Ovary (tissue), 7 donors: ENCODE measurements at regions not wholly inside any gene's neighbourhood (a gene's known extent, or its start where the extent isn't known, plus 50 kb on each side); places are given as distances from the start of the nearest gene placed in this dataset.

Source experiments
- DNase-seq, 5 donors: peaks; one replicate each; pipeline ENCODE4 v3.0.0-alpha.2; 2019 to 2020
- H3K27ac ChIP-seq, 2 donors: fragments of 200-600 bp; one replicate each; pipeline versions ENCODE4 v1.5.1 to v1.8.0; 2019 to 2022
- H3K27me3 ChIP-seq: fragments of 200-600 bp; one replicate; pipeline ENCODE4 v1.8.0; 2022
- H3K36me3 ChIP-seq: fragments of 200-600 bp; sonication (generic); one replicate; pipeline ENCODE4 v1.5.1; 2019
- H3K4me1 ChIP-seq: one replicate; pipeline ENCODE4 v1.8.1; 2013; ENCODE audit warnings: mild to moderate bottlenecking, moderate library complexity; ENCODE audit not compliant: insufficient read depth
- H3K4me3 ChIP-seq: fragments of 200-600 bp; sonication (generic); one replicate; pipeline ENCODE4 v1.5.1; 2017
- H3K9me3 ChIP-seq, 2 donors: fragments of 200-600 bp in 1 of 2; sonication (generic) in 1 of 2; one replicate each; pipeline versions ENCODE4 v1.5.1 to v1.8.1; 2013 to 2019; ENCODE audit warnings: mild to moderate bottlenecking in 1 of 2, moderate library complexity in 1 of 2
- CTCF ChIP-seq, 3 donors: fragments of 450-650 bp in 2 of 3; fragments of 200-600 bp in 1 of 3; IDR thresholded peaks; one replicate each; pipeline versions ENCODE4 v1.5.1 to v1.8.0; 2016 to 2022; ENCODE audit warnings: antibody characterized with exemption in 3 of 3, mild to moderate bottlenecking in 1 of 3
- EP300 ChIP-seq: sonication (generic); formaldehyde crosslinking; IDR thresholded peaks from one replicate; pipeline ENCODE4 v1.6.1; 2017; ENCODE audit warnings: antibody characterized with exemption
- POLR2A ChIP-seq: fragments of 450-650 bp; IDR thresholded peaks from one replicate; pipeline ENCODE4 v1.6.1; 2017; ENCODE audit warnings: antibody characterized with exemption, mild to moderate bottlenecking, moderate library complexity
- WGBS, 3 donors: extraction: QIAGEN DNeasy Blood & Tissue Kit in 1 of 3; methylation state at CpG; one replicate each; pipeline versions ENCODE4 v1.1.5 to v1.1.7; 2013 to 2017; 5-methylcytosine and 5-hydroxymethylcytosine counted together
- intact Hi-C, 4 donors: fragments of 100-400 bp; cut with DNase I; formaldehyde crosslinking; loops; one replicate each; pipeline versions ENCODE4 v1.11.0 to v1.15.1; 2022 to 2023
- donor health status: DM: no; HTN: no; CAD: no; lungs with moderate emphysema.
- donor health status: DM: no; HTN: no; CAD: no.
- donor health status: Bipolar disorder and iron deficiency.
- donor health status: DM: no; HTN: no; CAD: no.
- donor health status: DM: yes; HTN: yes; CAD: no.

DNA sequence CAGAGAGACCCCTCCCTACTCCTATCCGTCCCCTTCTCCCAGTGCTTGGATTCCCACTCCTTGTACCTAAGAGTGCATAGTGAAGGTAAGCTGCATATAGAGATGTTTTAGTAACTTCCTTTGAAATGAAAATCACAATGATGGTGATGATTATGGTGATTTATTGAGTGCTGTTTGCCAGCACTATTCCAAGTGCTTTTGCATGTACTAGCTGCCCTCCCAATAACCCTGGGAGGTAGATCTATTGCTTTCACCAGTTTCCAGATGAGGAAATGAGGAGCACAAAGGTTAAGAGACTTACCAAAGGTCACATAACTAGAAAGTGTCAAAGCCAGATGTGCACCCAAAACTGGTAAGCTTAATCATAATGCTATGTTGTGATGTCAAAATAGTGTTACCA, 80.4 kb upstream of the NEUROD6 start:
- H3K27me3 ChIP-seq, result no peaks in the 10 kb centered on the region
- intact Hi-C loops, result no loop called here
- 43 to 71% (median 46%) methylated on average over 1 of the region's 1 CpG for WGBS, 3 donors

GRCh38 chr7:31421607-31422006, 81.1 kb upstream of the NEUROD6 start:
- Histone ChIP-seq H3K4me1 (no peaks in the 10 kb centered on the region), H3K4me3 (no peak overlapping the region), H3K9me3 (no peaks in the 10 kb centered on the region), H3K27me3 (no peaks in the 10 kb centered on the region), H3K27ac (no peak overlapping the region), H3K36me3 (no peaks in the 10 kb centered on the region)
- TF ChIP-seq POLR2A (no peak), CTCF (IDR thresholded peaks at IDR 0.05) (no peak), EP300 (no peak)
- 86 to 92% (median 90%) methylated on average over 2 of the region's 2 CpGs for WGBS, 3 donors
- intact Hi-C loops, result no loop called here
- DNase-seq, result no peak

More for the DNA sequence above, 80.4 kb upstream of the NEUROD6 start:
- no peak for DNase-seq
- Histone ChIP-seq H3K9me3 (no peaks in the 10 kb centered on the region), H3K27ac (no peak overlapping the region), H3K4me3 (no peak overlapping the region), H3K36me3 (no peaks in the 10 kb centered on the region), H3K4me1 (no peaks in the 10 kb centered on the region)
- TF ChIP-seq EP300 (no peak), CTCF (IDR thresholded peaks at IDR 0.05) (no peak), POLR2A (no peak)

- Histone ChIP-seq H3K36me3 (no peaks in the 10 kb centered on the region), H3K27me3 (no peaks in the 10 kb centered on the region), H3K27ac (no peak overlapping the region), H3K9me3 (no peaks in the 10 kb centered on the region), H3K4me1 (no peaks in the 10 kb centered on the region), H3K4me3 (no peak overlapping the region)
- intact Hi-C loops, result no loop called here
- no peak for DNase-seq
- TF ChIP-seq CTCF (IDR thresholded peaks at IDR 0.05) (no peak), EP300 (no peak), POLR2A (no peak)
These were observed 83.5 kb upstream of the NEUROD6 start for GRCh38 chr7:31423994-31424393.

DNA sequence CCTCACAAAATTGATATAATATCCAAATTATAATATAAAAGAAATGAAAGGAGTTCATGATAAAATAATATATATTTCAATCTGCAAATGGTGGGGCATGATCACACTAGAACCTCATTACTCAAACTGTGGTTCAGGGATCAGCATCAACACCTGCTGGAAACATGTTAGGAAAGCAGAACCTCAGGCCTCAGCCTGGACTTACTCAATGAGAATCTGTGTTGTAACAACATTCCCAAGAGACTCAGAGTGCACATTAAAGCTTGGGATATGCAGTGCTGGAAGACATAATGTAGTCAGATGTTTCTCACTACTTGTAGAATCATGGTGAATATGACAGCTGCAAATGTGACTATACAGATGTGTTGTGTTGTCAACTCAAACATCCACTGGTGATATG, 81.7 kb upstream of the ITPRID1 start:
- Histone ChIP-seq H3K4me1 (no peaks in the 10 kb centered on the region), H3K36me3 (no peaks in the 10 kb centered on the region), H3K4me3 (no peak overlapping the region), H3K27ac (no peak overlapping the region), H3K27me3 (no peaks in the 10 kb centered on the region), H3K9me3 (no peaks in the 10 kb centered on the region)
- no peak for TF ChIP-seq POLR2A
- no peak for TF ChIP-seq CTCF (IDR thresholded peaks at IDR 0.05)
- no peak for TF ChIP-seq EP300
- intact Hi-C loops, result no loop called here
- no peak for DNase-seq

- Histone ChIP-seq H3K4me1 (no peaks in the 10 kb centered on the region), H3K27me3 (no peaks in the 10 kb centered on the region), H3K27ac (no peak overlapping the region), H3K9me3 (no peaks in the 10 kb centered on the region), H3K4me3 (no peak overlapping the region), H3K36me3 (no peaks in the 10 kb centered on the region)
- intact Hi-C loops, result no loop called here
- 44 to 48% (median 46%) methylated on average over 6 of the region's 6 CpGs for WGBS, 3 donors
- TF ChIP-seq EP300 (no peak), CTCF (IDR thresholded peaks at IDR 0.05) (no peak), POLR2A (no peak)
- no peak for DNase-seq
These were observed 81.0 kb upstream of the ITPRID1 start for GRCh38 chr7:31432836-31433340.
